H9 (cell line): ENCODE measurements at regions not wholly inside any gene's neighbourhood (a gene's known extent, or its start where the extent isn't known, plus 50 kb on each side); places are given as distances from the start of the nearest gene placed in this dataset.

Experiments used
- DNase-seq: peaks from one replicate; pipeline ENCODE4 v3.0.0-alpha.2; 2017
- H2AFZ ChIP-seq: one replicate; pipeline ENCODE4 v1.6.1; 2013; ENCODE audit warnings: mild to moderate bottlenecking, low read length, control low read depth, moderate library complexity
- H2AK5ac ChIP-seq: 2 replicates; pipeline ENCODE4 v1.6.1; 2013; ENCODE audit warnings: low read length, control low read depth, mixed read lengths; ENCODE audit not compliant: insufficient read length
- H2BK120ac ChIP-seq: one replicate; pipeline ENCODE4 v1.6.1; 2013; ENCODE audit warnings: low read depth, mild to moderate bottlenecking, low read length, control low read depth, inconsistent platforms; ENCODE audit not compliant: poor library complexity, severe bottlenecking
- H2BK12ac ChIP-seq: 2 replicates; pipeline ENCODE4 v1.6.1; 2013; ENCODE audit warnings: low read length, control low read depth, mixed read lengths, low read depth; ENCODE audit not compliant: insufficient read length
- H2BK15ac ChIP-seq: 2 replicates; pipeline ENCODE4 v1.6.1; 2013; ENCODE audit warnings: low read depth, low read length, control low read depth
- H2BK20ac ChIP-seq: one replicate; pipeline ENCODE4 v1.6.1; 2013; ENCODE audit warnings: low read depth, mild to moderate bottlenecking, low read length, control low read depth, inconsistent platforms; ENCODE audit not compliant: poor library complexity, severe bottlenecking
- H2BK5ac ChIP-seq: 2 replicates; pipeline ENCODE4 v1.6.1; 2013; ENCODE audit warnings: low read length, control low read depth, mixed read lengths; ENCODE audit not compliant: insufficient read length
- H3K14ac ChIP-seq: 2 replicates; pipeline ENCODE4 v1.6.1; 2013; ENCODE audit warnings: low read length, control low read depth; ENCODE audit not compliant: insufficient read depth
- H3K18ac ChIP-seq: 2 replicates; pipeline ENCODE4 v1.6.1; 2013; ENCODE audit warnings: low read depth, mild to moderate bottlenecking, mixed read lengths, low read length, control low read depth; ENCODE audit not compliant: insufficient read length
- H3K23ac ChIP-seq: 2 replicates; pipeline ENCODE4 v1.6.1; 2013; ENCODE audit warnings: low read length, control low read depth, mixed read lengths, low read depth; ENCODE audit not compliant: insufficient read length
- H3K23me2 ChIP-seq: 2 replicates; pipeline ENCODE4 v1.6.1; 2013; ENCODE audit warnings: low read depth, mild to moderate bottlenecking, mixed read lengths, low read length, control low read depth; ENCODE audit not compliant: insufficient read length, poor library complexity, severe bottlenecking
- H3K27ac ChIP-seq: 2 replicates; pipeline ENCODE4 v1.5.1; 2013; ENCODE audit warnings: low read length, control low read depth, mixed read lengths, low read depth; ENCODE audit not compliant: insufficient read length
- H3K27me3 ChIP-seq: 2 replicates; pipeline ENCODE4 v1.6.1; 2013; ENCODE audit warnings: low read length, control low read depth, inconsistent platforms; ENCODE audit not compliant: insufficient read depth
- H3K4ac ChIP-seq: 2 replicates; pipeline ENCODE4 v1.6.1; 2013; ENCODE audit warnings: low read depth, mild to moderate bottlenecking, control low read depth, inconsistent platforms, low read length, moderate library complexity
- H3K4me1 ChIP-seq: 2 replicates; pipeline ENCODE4 v1.6.1; 2013; ENCODE audit warnings: low read length, control low read depth, inconsistent platforms; ENCODE audit not compliant: insufficient read depth
- H3K4me2 ChIP-seq: 2 replicates; pipeline ENCODE4 v1.6.1; 2013; ENCODE audit warnings: low read length, control low read depth, mixed read lengths; ENCODE audit not compliant: insufficient read length, insufficient read depth
- H3K56ac ChIP-seq: 2 replicates; pipeline ENCODE4 v1.6.1; 2013; ENCODE audit warnings: low read depth, mild to moderate bottlenecking, mixed read lengths, low read length, control low read depth; ENCODE audit not compliant: insufficient read length
- H3K79me1 ChIP-seq: 2 replicates; pipeline ENCODE4 v1.6.1; 2013; ENCODE audit warnings: low read depth, mild to moderate bottlenecking, moderate library complexity, low read length, control low read depth, inconsistent platforms; ENCODE audit not compliant: insufficient read depth, poor library complexity, severe bottlenecking
- H3K79me2 ChIP-seq: 2 replicates; pipeline ENCODE4 v1.6.1; 2013; ENCODE audit warnings: low read length, control low read depth, inconsistent platforms; ENCODE audit not compliant: insufficient read depth
- H3K9ac ChIP-seq: 2 replicates; pipeline ENCODE4 v1.6.1; 2013; ENCODE audit warnings: low read length, control low read depth, mixed read lengths; ENCODE audit not compliant: insufficient read length; ENCODE audit errors: extremely low read depth
- H3K9me3 ChIP-seq: one replicate; pipeline ENCODE4 v1.6.1; 2013; ENCODE audit warnings: low read depth, low read length, inconsistent platforms; ENCODE audit not compliant: control insufficient read depth
- H3T11ph ChIP-seq: one replicate; pipeline ENCODE4 v1.6.1; 2013; ENCODE audit warnings: mild to moderate bottlenecking, low read length, control low read depth, inconsistent platforms
- H4K20me1 ChIP-seq: one replicate; pipeline ENCODE4 v1.6.1; 2013; ENCODE audit not compliant: control insufficient read depth, insufficient read length, insufficient read depth
- H4K5ac ChIP-seq: 2 replicates; pipeline ENCODE4 v1.6.1; 2013; ENCODE audit warnings: low read depth, mild to moderate bottlenecking, mixed read lengths, low read length, control low read depth; ENCODE audit not compliant: insufficient read length
- H4K8ac ChIP-seq: replicated peaks from 2 replicates; pipeline ENCODE4 v1.6.1; 2013; ENCODE audit warnings: low read length, control low read depth, mixed read lengths, low read depth; ENCODE audit not compliant: insufficient read length
- H4K91ac ChIP-seq: 2 replicates; pipeline ENCODE4 v1.6.1; 2013; ENCODE audit warnings: low read depth, mild to moderate bottlenecking, moderate library complexity, mixed read lengths, low read length, control low read depth; ENCODE audit not compliant: insufficient read length
- H3K27ac Mint-ChIP-seq, 3 experiments: 2 replicates in 2 of 3; 3 replicates in 1 of 3; pipeline ENCODE4 v1.8.0; 2020 to 2021; ENCODE audit warnings: mixed read lengths in 3 of 3, mild to moderate bottlenecking in 1 of 3, moderate library complexity in 1 of 3
- H3K27me3 Mint-ChIP-seq: 2 replicates; pipeline ENCODE4 v1.8.0; 2021; ENCODE audit warnings: low read depth, mild to moderate bottlenecking, moderate library complexity, mixed read lengths
- H3K36me3 Mint-ChIP-seq, 3 experiments: 2 replicates in 2 of 3; 3 replicates in 1 of 3; pipeline ENCODE4 v1.8.0; 2020 to 2021; ENCODE audit warnings: low read depth in 3 of 3, mixed read lengths in 3 of 3; ENCODE audit not compliant: insufficient read depth in 1 of 3
- H3K4me1 Mint-ChIP-seq, 2 experiments: 2 replicates each; pipeline ENCODE4 v1.8.0; 2020; ENCODE audit warnings: mixed read lengths in 2 of 2
- H3K4me3 Mint-ChIP-seq, 2 experiments: 2 replicates in 1 of 2; 3 replicates in 1 of 2; pipeline ENCODE4 v1.8.0; 2020 to 2021; ENCODE audit warnings: mild to moderate bottlenecking in 2 of 2, mixed read lengths in 2 of 2, moderate library complexity in 1 of 2
- H3K9me3 Mint-ChIP-seq, 2 experiments: 2 replicates in 1 of 2; 3 replicates in 1 of 2; pipeline ENCODE4 v1.8.0; 2020; ENCODE audit warnings: mild to moderate bottlenecking in 2 of 2, mixed read lengths in 2 of 2, moderate library complexity in 1 of 2
- CTCF ChIP-seq: fragments of 200-600 bp; sonication (generic); conservative IDR thresholded peaks from 3 replicates; pipeline ENCODE4 v1.8.0; 2021; ENCODE audit warnings: antibody characterized with exemption, mild to moderate bottlenecking
- WGBS: extraction: QIAGEN DNeasy Blood & Tissue Kit; methylation state at CpG from one replicate; pipeline ENCODE4 v1.1.7; 2013; ENCODE audit warnings: missing lambda C conversion rate, low lambda C conversion rate, mixed read lengths; ENCODE audit not compliant: insufficient read length; ENCODE audit errors: extremely low coverage; 5-methylcytosine and 5-hydroxymethylcytosine counted together

- Histone ChIP-seq H2AK5ac (no peak overlapping the region), H3K23me2 (no peaks in the 10 kb centered on the region), H2BK15ac (no peak overlapping the region), H2BK12ac (no peak overlapping the region), H3K27me3 (no peaks in the 10 kb centered on the region), H2BK5ac (no peak overlapping the region), H3K56ac (no peak overlapping the region), H3K18ac (no peak overlapping the region), H3K79me2 (no peaks in the 10 kb centered on the region), H3K27ac (no peak overlapping the region), H3K4me2 (no peak overlapping the region), H4K5ac (no peak overlapping the region), H2AFZ (no peak overlapping the region), H3K9ac (no peak overlapping the region), H3K9me3 (no peaks in the 10 kb centered on the region), H3K14ac (no peak overlapping the region), H2BK20ac (no peak overlapping the region), H2BK120ac (no peak overlapping the region), H3T11ph (no peak overlapping the region), H4K91ac (no peak overlapping the region), H3K23ac (no peak overlapping the region), H4K8ac (no peak overlapping the region), H4K20me1 (no peaks in the 10 kb centered on the region), H3K79me1 (no peaks in the 10 kb centered on the region), H3K4ac (no peak overlapping the region), H3K4me1 (no peaks in the 10 kb centered on the region)
- Mint-ChIP-seq H3K4me1 (no peaks in the 10 kb centered on the region), H3K9me3 (no peaks in the 10 kb centered on the region), H3K27me3 (no peaks in the 10 kb centered on the region), H3K27ac (no peak overlapping the region), H3K36me3 (no peaks in the 10 kb centered on the region; a peak in 1 of 7 replicates), H3K4me3 (no peak overlapping the region)
- WGBS = no CpG with 5 or more reads among the region's 3 CpGs
- DNase-seq = no peak
- 0 out of 3 replicates have a peak, but pooled peaks have one; percentile 16 for TF ChIP-seq CTCF
Measured at GRCh38 chr17:65394811-65395472, 166.5 kb downstream of the AXIN2 start.
